Neural progenitor cell (in vitro differentiated cells): ENCODE measurements at regions not wholly inside any gene's neighbourhood (a gene's known extent, or its start where the extent isn't known, plus 50 kb on each side); places are given as distances from the start of the nearest gene placed in this dataset.

Experiments used
- DNase-seq: peaks from one replicate; pipeline ENCODE4 v3.0.0-alpha.2; 2016; ENCODE audit warnings: low spot score
- H2AFZ ChIP-seq: fragments of 200-600 bp; sonication (generic); replicated peaks from 2 replicates; pipeline ENCODE4 v1.6.1; 2016; ENCODE audit warnings: antibody characterized with exemption
- H3F3A ChIP-seq: fragments of 200-600 bp; sonication (generic); 2 replicates; pipeline ENCODE4 v1.6.1; 2016; ENCODE audit warnings: antibody characterized with exemption, low read depth
- H3K27ac ChIP-seq: fragments of 200-600 bp; sonication (generic); 2 replicates; pipeline ENCODE4 v1.5.1; 2016; ENCODE audit warnings: mild to moderate bottlenecking
- H3K27me3 ChIP-seq: fragments of 200-600 bp; sonication (generic); 2 replicates; pipeline ENCODE4 v1.6.1; 2016; ENCODE audit warnings: mild to moderate bottlenecking, moderate library complexity
- H3K36me3 ChIP-seq: fragments of 200-600 bp; sonication (generic); 2 replicates; pipeline ENCODE4 v1.5.1; 2016
- H3K4me1 ChIP-seq: fragments of 200-600 bp; sonication (generic); 2 replicates; pipeline ENCODE4 v1.6.1; 2016; ENCODE audit warnings: mixed run types
- H3K4me2 ChIP-seq: fragments of 200-600 bp; sonication (generic); 2 replicates; pipeline ENCODE4 v1.6.1; 2016
- H3K4me3 ChIP-seq: fragments of 200-600 bp; sonication (generic); 2 replicates; pipeline ENCODE4 v1.5.1; 2016
- H3K79me2 ChIP-seq: fragments of 200-600 bp; sonication (generic); 2 replicates; pipeline ENCODE4 v1.6.1; 2016; ENCODE audit warnings: low read depth
- H3K9ac ChIP-seq: fragments of 200-600 bp; sonication (generic); 2 replicates; pipeline ENCODE4 v1.6.1; 2016
- H3K9me3 ChIP-seq: fragments of 200-600 bp; sonication (generic); 2 replicates; pipeline ENCODE4 v1.5.1; 2016; ENCODE audit warnings: low read depth
- H4K20me1 ChIP-seq: fragments of 200-600 bp; sonication (generic); 2 replicates; pipeline ENCODE4 v1.6.1; 2016; ENCODE audit warnings: low read depth
- H3K27ac Mint-ChIP-seq: 3 replicates; pipeline ENCODE4 v1.8.0; 2021; ENCODE audit warnings: mixed read lengths
- H3K27me3 Mint-ChIP-seq: 2 replicates; pipeline ENCODE4 v1.8.0; 2022; ENCODE audit warnings: low read depth, mild to moderate bottlenecking, inconsistent platforms, moderate library complexity, mixed read lengths; ENCODE audit not compliant: insufficient read depth
- H3K36me3 Mint-ChIP-seq: 3 replicates; pipeline ENCODE4 v1.8.0; 2021; ENCODE audit warnings: mixed read lengths
- H3K4me1 Mint-ChIP-seq: 3 replicates; pipeline ENCODE4 v1.8.0; 2021; ENCODE audit warnings: mixed read lengths
- H3K4me3 Mint-ChIP-seq: 3 replicates; pipeline ENCODE4 v1.8.0; 2021; ENCODE audit warnings: mild to moderate bottlenecking, moderate library complexity, mixed read lengths
- H3K9me3 Mint-ChIP-seq: 3 replicates; pipeline ENCODE4 v1.8.0; 2020; ENCODE audit warnings: mixed read lengths
- EZH2 ChIP-seq: fragments of 200-600 bp; sonication (generic); IDR thresholded peaks from 2 replicates; pipeline ENCODE4 v1.6.1; 2017; ENCODE audit warnings: antibody characterized with exemption, mild to moderate bottlenecking, moderate library complexity
- EZH2phosphoT487 ChIP-seq: fragments of 200-600 bp; sonication (generic); IDR thresholded peaks from 2 replicates; pipeline ENCODE4 v1.6.1; 2017; ENCODE audit warnings: antibody characterized with exemption
- TF ChIP-seq, protein P1 (sequence below): fragments of 200-600 bp; sonication (generic); IDR thresholded peaks from 2 replicates; pipeline ENCODE4 v1.5.1; 2017; ENCODE audit warnings: antibody characterized with exemption, mild to moderate bottlenecking

DNA sequence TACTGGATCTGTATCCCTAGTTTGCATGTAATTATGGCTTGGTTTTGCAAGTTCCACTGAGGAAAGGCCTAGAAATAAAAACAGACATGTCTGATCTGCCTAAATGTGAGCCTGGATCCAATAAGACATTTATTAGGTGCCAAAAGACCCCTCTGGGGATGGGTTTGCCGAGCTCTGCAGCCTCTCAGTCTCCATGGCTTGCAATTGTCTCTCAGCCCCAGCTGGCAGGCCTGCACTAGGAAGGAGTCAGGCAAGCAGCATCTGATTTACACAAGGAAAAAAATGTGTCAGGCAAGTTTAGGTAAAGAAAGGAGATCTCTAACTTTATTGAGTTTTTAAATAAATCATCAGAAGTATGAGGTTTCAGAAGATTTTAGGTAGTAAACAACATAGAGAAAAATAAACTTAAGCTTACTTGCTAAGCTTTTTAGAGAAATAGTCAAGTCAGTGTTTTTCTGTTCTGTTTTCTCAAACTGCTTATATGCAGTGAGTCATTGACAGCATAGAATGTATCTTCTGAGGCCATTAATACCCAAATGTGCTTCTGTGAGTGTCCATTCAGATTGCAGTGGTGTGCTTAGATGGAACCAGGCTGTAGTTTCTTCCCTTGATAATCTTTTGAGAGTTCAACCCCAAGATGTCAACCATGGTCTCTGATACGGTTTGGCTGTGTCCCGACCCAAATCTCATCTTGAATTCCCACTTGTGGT, 121.0 kb downstream of the FHL5 start:
- H3K36me3 ChIP-seq = no peaks in the 10 kb centered on the region
- Mint-ChIP-seq H3K4me1 (no peaks in the 10 kb centered on the region), H3K9me3 (peaks cover 4% of the 10 kb centered on the region), H3K4me3 (no peak overlapping the region), H3K36me3 (no peaks in the 10 kb centered on the region), H3K27me3 (no peaks in the 10 kb centered on the region), H3K27ac (no peak overlapping the region)
- no peaks in the 10 kb centered on the region for H3K9me3 ChIP-seq
- H2AFZ ChIP-seq = peak overlapping the region; percentile 19
- no peaks in the 10 kb centered on the region for H3K27me3 ChIP-seq
- H3K9ac ChIP-seq = no peak overlapping the region
- H3K4me2 ChIP-seq = no peak overlapping the region
- H3K79me2 ChIP-seq = no peaks in the 10 kb centered on the region
- H3F3A ChIP-seq = no peaks in the 10 kb centered on the region
- TF ChIP-seq, protein P1, sequence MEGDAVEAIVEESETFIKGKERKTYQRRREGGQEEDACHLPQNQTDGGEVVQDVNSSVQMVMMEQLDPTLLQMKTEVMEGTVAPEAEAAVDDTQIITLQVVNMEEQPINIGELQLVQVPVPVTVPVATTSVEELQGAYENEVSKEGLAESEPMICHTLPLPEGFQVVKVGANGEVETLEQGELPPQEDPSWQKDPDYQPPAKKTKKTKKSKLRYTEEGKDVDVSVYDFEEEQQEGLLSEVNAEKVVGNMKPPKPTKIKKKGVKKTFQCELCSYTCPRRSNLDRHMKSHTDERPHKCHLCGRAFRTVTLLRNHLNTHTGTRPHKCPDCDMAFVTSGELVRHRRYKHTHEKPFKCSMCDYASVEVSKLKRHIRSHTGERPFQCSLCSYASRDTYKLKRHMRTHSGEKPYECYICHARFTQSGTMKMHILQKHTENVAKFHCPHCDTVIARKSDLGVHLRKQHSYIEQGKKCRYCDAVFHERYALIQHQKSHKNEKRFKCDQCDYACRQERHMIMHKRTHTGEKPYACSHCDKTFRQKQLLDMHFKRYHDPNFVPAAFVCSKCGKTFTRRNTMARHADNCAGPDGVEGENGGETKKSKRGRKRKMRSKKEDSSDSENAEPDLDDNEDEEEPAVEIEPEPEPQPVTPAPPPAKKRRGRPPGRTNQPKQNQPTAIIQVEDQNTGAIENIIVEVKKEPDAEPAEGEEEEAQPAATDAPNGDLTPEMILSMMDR = no peak
- no peak for TF ChIP-seq EZH2phosphoT487
- TF ChIP-seq EZH2 = no peak
- no peak overlapping the region for H3K27ac ChIP-seq
- no peaks in the 10 kb centered on the region for H4K20me1 ChIP-seq
- no peak for DNase-seq
- no peak overlapping the region for H3K4me3 ChIP-seq
- no peaks in the 10 kb centered on the region for H3K4me1 ChIP-seq

DNA sequence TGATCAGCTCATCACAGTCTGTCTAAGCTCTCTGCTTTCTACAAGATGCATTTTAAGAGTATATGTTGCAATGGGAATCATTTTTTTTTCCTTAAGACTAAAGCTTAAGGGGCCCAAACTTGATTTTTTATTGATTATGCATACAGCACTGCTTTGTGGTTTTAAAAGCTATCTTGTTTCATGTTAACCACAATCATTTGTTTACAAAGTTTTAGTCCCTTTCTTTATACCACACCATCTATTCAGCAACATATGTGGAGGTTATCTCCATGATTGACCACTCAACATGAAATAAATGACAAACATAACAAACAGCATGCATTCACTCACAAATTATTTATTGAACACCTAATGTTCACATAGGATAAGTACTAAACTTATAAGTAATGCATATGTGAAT, 119.1 kb downstream of the FHL5 start:
- H3K4me1 Mint-ChIP-seq = no peaks in the 10 kb centered on the region
- Histone ChIP-seq H3K9me3 (no peaks in the 10 kb centered on the region), H3F3A (no peaks in the 10 kb centered on the region), H4K20me1 (no peaks in the 10 kb centered on the region), H3K36me3 (no peaks in the 10 kb centered on the region), H3K27me3 (no peaks in the 10 kb centered on the region), H3K4me1 (no peaks in the 10 kb centered on the region), H3K79me2 (no peaks in the 10 kb centered on the region), H3K9ac (no peak overlapping the region), H2AFZ (no peak overlapping the region), H3K4me2 (no peak overlapping the region), H3K27ac (no peak overlapping the region), H3K4me3 (no peak overlapping the region)
- DNase-seq = no peak
- TF ChIP-seq EZH2phosphoT487 = no peak
- TF ChIP-seq, protein P1 = no peak
- H3K9me3 Mint-ChIP-seq = peaks cover 4% of the 10 kb centered on the region
- no peaks in the 10 kb centered on the region for H3K36me3 Mint-ChIP-seq
- H3K27ac Mint-ChIP-seq = no peak overlapping the region
- H3K27me3 Mint-ChIP-seq = no peaks in the 10 kb centered on the region
- H3K4me3 Mint-ChIP-seq = no peak overlapping the region

DNA sequence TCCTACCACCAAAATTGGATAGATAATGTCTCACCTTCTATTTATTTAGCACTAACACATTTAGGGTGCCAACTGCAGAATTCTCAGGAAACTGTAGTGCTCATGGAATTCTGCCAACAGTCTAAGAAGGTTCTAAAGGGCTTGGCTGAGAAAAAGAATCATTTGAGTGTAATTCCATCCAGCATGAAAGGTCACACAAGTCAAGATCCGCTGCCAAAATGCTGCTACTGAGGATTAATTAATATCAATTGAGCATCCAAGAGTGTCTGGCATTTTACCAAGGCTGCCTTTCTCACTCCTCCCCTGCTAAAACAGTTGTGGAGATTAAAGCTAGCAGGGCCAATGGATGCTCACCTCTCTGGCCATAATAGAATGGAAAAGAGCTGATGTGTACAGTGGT, 112.7 kb downstream of the FHL5 start:
- DNase-seq = no peak
- H3K79me2 ChIP-seq = no peaks in the 10 kb centered on the region
- no peak overlapping the region for H3K27ac Mint-ChIP-seq
- no peaks in the 10 kb centered on the region for H3F3A ChIP-seq
- H3K9me3 ChIP-seq = no peaks in the 10 kb centered on the region
- H4K20me1 ChIP-seq = no peaks in the 10 kb centered on the region
- no peaks in the 10 kb centered on the region for H3K4me1 ChIP-seq
- H3K27ac ChIP-seq = no peak overlapping the region
- H3K4me3 ChIP-seq = no peak overlapping the region
- no peaks in the 10 kb centered on the region for H3K36me3 ChIP-seq
- no peak overlapping the region for H3K9ac ChIP-seq
- no peak overlapping the region for H2AFZ ChIP-seq
- H3K9me3 Mint-ChIP-seq = no peaks in the 10 kb centered on the region
- no peak overlapping the region for H3K4me2 ChIP-seq
- TF ChIP-seq EZH2phosphoT487 (no peak), EZH2 (no peak)
- TF ChIP-seq, protein P1 = no peak
- H3K36me3 Mint-ChIP-seq = no peaks in the 10 kb centered on the region
- H3K27me3 Mint-ChIP-seq = no peaks in the 10 kb centered on the region
- no peaks in the 10 kb centered on the region for H3K27me3 ChIP-seq
- no peaks in the 10 kb centered on the region for H3K4me1 Mint-ChIP-seq
- H3K4me3 Mint-ChIP-seq = no peak overlapping the region
